Endothelial cell (in vitro differentiated cells): ENCODE measurements at regions not wholly inside any gene's neighbourhood (a gene's known extent, or its start where the extent isn't known, plus 50 kb on each side); places are given as distances from the start of the nearest gene placed in this dataset.

ENCODE experiments used
- DNase-seq: peaks from one replicate; pipeline ENCODE4 v3.0.0; 2021; ENCODE audit warnings: low spot score
- H3K27ac Mint-ChIP-seq: one replicate; pipeline ENCODE4 v1.8.0; 2021; ENCODE audit warnings: mixed read lengths, inconsistent platforms; ENCODE audit not compliant: unreplicated experiment
- H3K27me3 Mint-ChIP-seq: one replicate; pipeline ENCODE4 v1.8.0; 2021; ENCODE audit warnings: mild to moderate bottlenecking, moderate library complexity, mixed read lengths, inconsistent platforms; ENCODE audit not compliant: unreplicated experiment
- H3K36me3 Mint-ChIP-seq: one replicate; pipeline ENCODE4 v1.8.0; 2021; ENCODE audit warnings: mild to moderate bottlenecking, low read depth, mixed read lengths, inconsistent platforms; ENCODE audit not compliant: unreplicated experiment
- H3K4me1 Mint-ChIP-seq: one replicate; pipeline ENCODE4 v1.8.0; 2021; ENCODE audit warnings: mild to moderate bottlenecking, mixed read lengths, inconsistent platforms; ENCODE audit not compliant: unreplicated experiment
- H3K4me3 Mint-ChIP-seq: one replicate; pipeline ENCODE4 v1.8.0; 2021; ENCODE audit warnings: mild to moderate bottlenecking, mixed read lengths, inconsistent platforms; ENCODE audit not compliant: unreplicated experiment
- H3K9me3 Mint-ChIP-seq: one replicate; pipeline ENCODE4 v1.8.0; 2021; ENCODE audit warnings: mixed read lengths, inconsistent platforms; ENCODE audit not compliant: unreplicated experiment
- CTCF ChIP-seq: fragments of 200-600 bp; sonication (generic); IDR thresholded peaks from one replicate; pipeline ENCODE4 v1.5.0; 2021; ENCODE audit warnings: antibody characterized with exemption; ENCODE audit not compliant: unreplicated experiment

GRCh38 chr12:125776212-125776611 lies 711.0 kb downstream of the AACS start:
- no peaks in the 10 kb centered on the region for H3K36me3 Mint-ChIP-seq
- H3K4me1 Mint-ChIP-seq = no peaks in the 10 kb centered on the region
- TF ChIP-seq CTCF = no peak
- H3K27ac Mint-ChIP-seq = no peak overlapping the region
- no peaks in the 10 kb centered on the region for H3K27me3 Mint-ChIP-seq
- no peak overlapping the region for H3K4me3 Mint-ChIP-seq
- DNase-seq = no peak
- H3K9me3 Mint-ChIP-seq = peaks cover 9% of the 10 kb centered on the region

DNA sequence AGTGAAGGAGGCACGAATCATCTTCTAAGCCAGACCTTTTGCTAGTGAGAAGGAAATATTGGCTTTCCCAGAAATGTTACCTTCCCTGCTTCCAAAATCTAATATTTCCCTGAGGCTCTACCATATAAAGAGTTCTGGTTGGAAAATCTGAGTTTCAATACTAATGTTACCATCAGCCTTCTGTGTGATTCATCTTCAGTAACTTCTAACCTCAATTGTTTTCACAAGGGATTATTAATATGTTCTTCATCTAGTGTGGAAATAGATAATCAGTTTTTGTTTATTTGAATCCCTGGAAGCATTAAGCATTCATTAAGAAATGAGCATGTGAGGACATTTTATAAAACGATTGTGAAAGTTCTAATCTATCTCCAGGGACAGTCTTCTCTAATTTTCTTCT lies 720.9 kb downstream of the AACS start:
- Mint-ChIP-seq H3K27ac (no peak overlapping the region), H3K27me3 (no peaks in the 10 kb centered on the region), H3K36me3 (peaks cover 6% of the 10 kb centered on the region), H3K4me3 (no peak overlapping the region), H3K4me1 (no peaks in the 10 kb centered on the region), H3K9me3 (peaks cover 18% of the 10 kb centered on the region)
- TF ChIP-seq CTCF = no peak
- DNase-seq = no peak

GRCh38 chr12:125794401-125794800 lies 729.2 kb downstream of the AACS start:
- Mint-ChIP-seq H3K4me1 (no peaks in the 10 kb centered on the region), H3K27me3 (no peaks in the 10 kb centered on the region), H3K4me3 (no peak overlapping the region), H3K27ac (no peak overlapping the region), H3K36me3 (no peaks in the 10 kb centered on the region), H3K9me3 (peaks cover 12% of the 10 kb centered on the region)
- no peak for TF ChIP-seq CTCF
- DNase-seq = no peak

DNA sequence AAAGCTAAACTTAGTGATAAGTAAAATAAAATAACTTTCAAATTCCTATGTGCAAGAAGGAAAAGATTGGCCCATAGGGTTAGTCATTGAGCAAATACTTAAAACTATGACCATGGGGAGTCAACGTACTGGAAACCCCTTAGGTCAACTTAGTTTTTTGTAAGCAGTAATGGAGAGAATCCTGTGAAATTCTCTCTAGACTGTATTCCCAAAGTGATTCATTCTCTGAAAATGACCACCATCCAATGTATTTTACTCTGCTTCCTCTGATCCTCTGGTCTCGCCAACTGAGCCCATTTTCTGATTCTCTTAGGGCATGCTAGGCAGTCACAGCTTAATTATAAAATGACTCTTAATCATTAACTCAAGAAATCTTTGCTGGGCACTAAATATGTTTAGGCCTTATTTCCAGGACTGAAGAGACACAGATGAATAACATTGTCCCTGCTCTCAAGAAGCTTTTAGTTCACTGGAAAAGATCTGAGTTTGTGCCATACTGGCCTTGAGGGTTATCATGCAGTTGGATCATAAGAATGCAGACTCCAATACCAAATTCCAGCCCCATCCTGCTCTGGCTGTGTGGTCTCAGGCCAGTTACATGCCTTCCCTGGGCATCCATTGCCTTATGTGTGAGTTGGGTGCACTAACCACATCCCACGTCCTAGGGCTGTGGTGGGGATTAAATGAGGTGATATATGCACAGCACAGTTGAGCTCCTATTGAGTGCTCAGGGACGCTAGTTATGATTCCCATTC lies 732.4 kb downstream of the AACS start:
- DNase-seq = no peak
- Mint-ChIP-seq H3K4me1 (no peaks in the 10 kb centered on the region), H3K27me3 (no peaks in the 10 kb centered on the region), H3K36me3 (no peaks in the 10 kb centered on the region), H3K4me3 (no peak overlapping the region), H3K9me3 (peaks cover 30% of the 10 kb centered on the region), H3K27ac (no peak overlapping the region)
- TF ChIP-seq CTCF = no peak

GRCh38 chr12:125804660-125805059 lies 739.4 kb downstream of the AACS start:
- H3K4me1 Mint-ChIP-seq = no peaks in the 10 kb centered on the region
- peaks cover 10% of the 10 kb centered on the region for H3K36me3 Mint-ChIP-seq
- H3K9me3 Mint-ChIP-seq = peaks cover 49% of the 10 kb centered on the region
- DNase-seq = no peak
- no peak overlapping the region for H3K4me3 Mint-ChIP-seq
- H3K27me3 Mint-ChIP-seq = peaks cover 2% of the 10 kb centered on the region
- no peak overlapping the region for H3K27ac Mint-ChIP-seq
- no peak for TF ChIP-seq CTCF
